ENCODE measurements at regions not wholly inside any gene's neighbourhood (a gene's known extent, or its start where the extent isn't known, plus 50 kb on each side); places are given as distances from the start of the nearest gene placed in this dataset.

DNA sequence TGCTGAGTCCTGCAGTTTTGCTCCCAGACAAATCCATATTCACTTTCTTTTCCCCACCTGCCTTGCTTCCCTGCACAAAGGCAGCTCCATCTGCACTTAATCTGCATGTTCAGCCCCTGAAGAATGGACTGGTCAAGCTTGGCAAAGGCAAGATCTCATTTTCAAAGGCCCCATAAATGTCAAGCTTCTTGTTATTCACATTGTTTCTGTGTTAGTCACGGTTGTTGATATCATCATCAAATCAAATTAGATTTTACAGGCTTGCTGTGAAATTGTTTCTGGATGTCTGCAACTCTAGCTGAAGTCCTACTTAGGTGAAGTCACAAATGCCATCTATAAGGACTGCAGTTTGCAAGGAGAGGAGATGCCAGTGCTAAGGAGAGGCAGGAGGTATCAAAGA lies 91.0 kb downstream of the GPAM start:
- Histone ChIP-seq H3K36me3 (no peaks in the 10 kb centered on the region), H3K4me3 (no peak overlapping the region), H3K9me3 (no peaks in the 10 kb centered on the region), H3K27ac (no peak overlapping the region), H3K27me3 (no peaks in the 10 kb centered on the region), H3K4me1 (ENCODE audit: insufficient read depth) (no peaks in the 10 kb centered on the region)
- TF ChIP-seq POLR2A (IDR thresholded peaks at IDR 0.05) = no peak
- no peak for TF ChIP-seq EP300 (IDR thresholded peaks at IDR 0.05)
- TF ChIP-seq CTCF (IDR thresholded peaks at IDR 0.05) = no peak
- DNase-seq = no peak
- WGBS, 3 donors = 71 to 78% (median 78%) methylated on average over 1 of the region's 1 CpG
- intact Hi-C loops (cut with DNase I) = no loop called here

DNA sequence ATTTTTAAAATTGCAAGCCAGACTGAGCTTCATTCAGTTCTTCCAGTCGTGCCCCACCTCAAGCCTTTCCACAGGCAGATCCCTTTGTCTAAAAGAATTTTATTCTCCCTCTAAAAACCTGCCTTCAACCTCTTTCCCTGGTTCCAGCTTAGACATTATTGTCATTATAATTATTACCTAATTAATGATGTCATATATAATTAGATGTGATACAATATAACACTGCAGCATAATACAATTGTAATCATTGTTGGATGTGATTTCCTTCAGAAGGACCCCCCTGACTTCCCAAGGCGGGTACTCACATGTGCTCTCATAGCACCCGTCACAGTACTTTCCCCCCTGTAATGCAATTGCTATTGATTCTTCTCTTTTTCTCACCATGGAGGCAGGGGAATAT lies 88.6 kb downstream of the GPAM start:
- H3K27ac ChIP-seq = no peak overlapping the region
- no peaks in the 10 kb centered on the region for H3K4me1 ChIP-seq (ENCODE audit: insufficient read depth)
- TF ChIP-seq EP300 (IDR thresholded peaks at IDR 0.05) = no peak
- TF ChIP-seq POLR2A (IDR thresholded peaks at IDR 0.05) = no peak
- no peak for TF ChIP-seq CTCF (IDR thresholded peaks at IDR 0.05)
- intact Hi-C loops (cut with DNase I) = no loop called here
- no peak overlapping the region for H3K4me3 ChIP-seq
- 70 to 89% (median 77%) methylated on average over 3 of the region's 3 CpGs for WGBS, 3 donors
- no peaks in the 10 kb centered on the region for H3K27me3 ChIP-seq
- DNase-seq = no peak
- no peaks in the 10 kb centered on the region for H3K9me3 ChIP-seq
- no peaks in the 10 kb centered on the region for H3K36me3 ChIP-seq

DNA sequence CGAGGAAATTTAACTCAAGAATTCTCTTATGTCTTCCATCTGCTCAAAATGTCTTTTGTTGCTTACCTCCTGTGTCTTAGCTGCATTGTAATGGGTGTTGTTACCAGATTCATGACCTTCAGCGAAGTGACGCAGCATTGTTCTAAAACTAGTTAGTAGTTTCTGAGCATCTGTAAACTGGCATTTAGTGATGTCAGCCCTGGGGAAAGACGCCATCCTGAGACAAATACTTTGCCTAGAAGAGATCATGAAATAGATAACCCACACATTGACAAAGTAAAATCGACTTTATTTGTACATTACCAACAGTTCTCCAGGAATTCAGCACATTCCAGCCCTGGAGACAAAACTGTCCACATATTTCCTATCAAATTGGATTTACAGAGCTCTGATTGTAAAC lies 87.8 kb downstream of the GPAM start:
- Histone ChIP-seq H3K9me3 (no peaks in the 10 kb centered on the region), H3K27me3 (no peaks in the 10 kb centered on the region), H3K4me3 (no peak overlapping the region), H3K36me3 (no peaks in the 10 kb centered on the region), H3K4me1 (ENCODE audit: insufficient read depth) (no peaks in the 10 kb centered on the region), H3K27ac (no peak overlapping the region)
- intact Hi-C loops (cut with DNase I) = no loop called here
- 78 to 85% (median 78%) methylated on average over 5 of the region's 5 CpGs for WGBS, 3 donors
- no peak for DNase-seq
- no peak for TF ChIP-seq EP300 (IDR thresholded peaks at IDR 0.05)
- no peak for TF ChIP-seq CTCF (IDR thresholded peaks at IDR 0.05)
- TF ChIP-seq POLR2A (IDR thresholded peaks at IDR 0.05) = no peak

GRCh38 chr10:112098682-112099081 lies 84.9 kb downstream of the GPAM start:
- no peaks in the 10 kb centered on the region for H3K4me1 ChIP-seq (ENCODE audit: insufficient read depth)
- H3K27me3 ChIP-seq = no peaks in the 10 kb centered on the region
- H3K36me3 ChIP-seq = no peaks in the 10 kb centered on the region
- intact Hi-C loops (cut with DNase I) = no loop called here
- no peaks in the 10 kb centered on the region for H3K9me3 ChIP-seq
- H3K4me3 ChIP-seq = no peak overlapping the region
- DNase-seq = no peak
- 42 to 82% (median 54%) methylated on average over 2 to 3 of the region's 3 CpGs for WGBS, 3 donors
- TF ChIP-seq POLR2A (IDR thresholded peaks at IDR 0.05) = no peak
- no peak for TF ChIP-seq CTCF (IDR thresholded peaks at IDR 0.05)
- no peak overlapping the region for H3K27ac ChIP-seq
